HG02642 (cell line): ENCODE measurements at regions not wholly inside any gene's neighbourhood (a gene's known extent, or its start where the extent isn't known, plus 50 kb on each side); places are given as distances from the start of the nearest gene placed in this dataset.
"Not testable (repeated sequence)": the region's sequence is repeated elsewhere in the genome, so short reads cannot be mapped to it uniquely, and the experiment has no call there.

ENCODE experiments used
- ATAC-seq: cut with Tn5 transposase; IDR thresholded peaks from one replicate; pipeline ENCODE4 v1.9.1; 2021; ENCODE audit warnings: mild to moderate bottlenecking; ENCODE audit not compliant: unreplicated experiment, poor library complexity

DNA sequence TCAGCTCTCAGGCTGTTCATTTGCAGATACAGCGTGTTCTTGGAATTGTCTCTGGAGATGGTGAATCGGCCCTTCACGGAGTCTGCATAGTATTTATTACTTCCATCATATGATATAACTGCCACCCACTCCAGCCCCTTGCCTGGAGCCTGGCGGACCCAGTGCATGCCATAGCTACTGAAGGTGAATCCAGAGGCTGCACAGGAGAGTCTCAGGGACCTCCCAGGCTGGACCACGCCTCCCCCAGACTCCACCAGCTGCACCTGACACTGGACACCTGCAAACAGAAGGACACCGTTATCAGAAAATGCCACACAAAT, 808.7 kb downstream of the TMEM121 start:
- not testable (repeated sequence) for ATAC-seq

DNA sequence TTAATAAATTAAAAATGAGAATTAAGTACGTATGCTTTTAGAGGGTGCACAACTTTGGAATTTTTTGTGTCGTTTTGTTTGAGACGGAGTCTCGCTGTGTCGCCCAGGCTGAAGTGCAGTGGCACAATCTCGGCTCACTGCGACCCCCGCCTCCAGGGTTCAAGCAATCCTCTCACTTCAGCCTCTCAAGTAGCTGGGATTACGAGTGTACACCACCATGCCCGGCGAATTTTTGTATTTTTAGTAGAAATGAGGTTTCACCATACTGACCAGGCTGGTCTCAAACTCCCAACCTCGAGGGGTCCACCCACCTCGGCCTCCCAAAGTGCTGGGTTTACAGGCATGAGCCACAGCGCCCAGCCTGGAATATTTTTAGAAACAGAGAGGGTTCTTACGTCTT, 812.4 kb downstream of the TMEM121 start:
- ATAC-seq = not testable (repeated sequence)

DNA sequence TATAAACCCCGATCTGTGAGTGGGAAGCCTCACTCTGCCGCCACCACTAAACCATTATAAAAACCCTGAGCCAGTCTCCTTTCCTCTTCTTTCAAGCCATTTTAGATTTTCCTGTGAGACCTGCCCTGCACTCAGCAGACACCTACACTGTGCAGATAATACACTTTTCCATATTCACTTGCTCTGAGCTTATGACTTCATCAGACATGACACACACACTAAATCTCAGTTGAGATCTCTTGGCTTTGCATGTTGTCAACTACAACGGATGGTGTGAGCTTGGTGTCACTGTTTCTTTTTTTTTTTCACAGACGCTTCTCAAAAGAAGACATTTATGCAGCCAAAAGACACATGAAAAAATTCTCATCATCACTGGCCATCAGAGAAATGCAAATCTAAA, 814.3 kb downstream of the TMEM121 start:
- ATAC-seq = not testable (repeated sequence)

DNA sequence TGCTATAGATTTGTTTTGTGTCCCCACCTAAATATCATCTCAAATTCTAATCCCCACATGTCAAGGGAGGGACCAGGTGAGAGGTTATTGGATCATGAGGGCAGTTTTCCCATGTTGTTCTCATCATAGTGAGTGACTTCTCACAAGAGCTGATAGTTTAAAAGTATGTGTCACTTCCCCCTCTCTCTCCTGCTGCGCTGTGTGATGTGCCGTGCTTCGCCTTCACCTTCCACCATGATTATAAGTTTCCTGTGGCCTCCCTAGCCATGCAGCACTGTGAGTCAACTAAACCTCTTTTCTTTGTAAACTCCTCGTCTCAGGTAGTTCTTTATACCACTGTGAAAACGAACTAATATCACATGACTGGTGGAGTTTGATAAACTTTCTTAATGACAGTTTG, 814.8 kb downstream of the TMEM121 start:
- not testable (repeated sequence) for ATAC-seq

DNA sequence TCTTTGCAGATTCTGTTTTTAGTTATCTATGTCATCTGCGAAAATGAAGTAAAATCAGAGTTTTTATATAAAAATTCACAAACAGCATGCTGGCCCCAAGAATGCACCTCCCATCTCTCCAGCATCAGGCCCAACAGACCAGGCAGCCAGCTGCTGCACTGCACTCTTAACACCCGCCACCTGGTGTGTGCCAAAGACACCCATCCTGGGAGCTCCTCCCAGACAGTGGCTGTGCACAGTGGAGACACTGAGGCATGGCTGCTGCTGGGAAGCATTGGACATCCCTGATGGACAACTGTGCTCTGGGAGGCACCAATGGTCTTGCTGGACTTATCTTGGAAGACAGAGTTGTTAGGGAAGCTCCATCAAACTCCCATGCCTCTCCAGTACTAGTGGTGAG, 817.2 kb downstream of the TMEM121 start:
- ATAC-seq = no peak

DNA sequence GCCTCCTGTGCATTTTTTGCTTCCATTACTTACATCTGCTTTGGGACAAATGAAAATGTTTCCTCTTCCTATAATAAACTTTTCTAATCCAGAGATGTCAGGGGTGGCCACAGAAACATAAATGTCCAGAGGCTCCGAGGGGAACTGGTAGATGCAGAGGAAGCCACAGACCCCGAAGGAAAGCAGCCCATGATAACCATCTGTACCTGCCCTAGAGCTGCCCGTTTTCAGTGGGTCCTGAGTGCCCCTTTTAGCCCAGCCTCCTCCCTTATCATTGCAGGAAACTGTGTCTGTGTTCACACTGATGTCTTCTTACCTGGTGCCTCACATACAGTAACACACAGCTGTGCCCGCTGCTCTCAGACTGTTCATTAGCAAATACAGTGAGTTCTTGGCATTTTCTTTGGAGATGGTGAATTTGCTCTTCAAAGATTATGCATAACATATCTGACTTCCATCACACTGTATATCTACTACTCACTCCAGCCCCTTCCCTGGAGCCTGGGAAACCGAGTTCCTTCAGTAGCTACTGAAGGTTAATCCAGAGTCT, 817.8 kb downstream of the TMEM121 start:
- ATAC-seq = not testable (repeated sequence)

DNA sequence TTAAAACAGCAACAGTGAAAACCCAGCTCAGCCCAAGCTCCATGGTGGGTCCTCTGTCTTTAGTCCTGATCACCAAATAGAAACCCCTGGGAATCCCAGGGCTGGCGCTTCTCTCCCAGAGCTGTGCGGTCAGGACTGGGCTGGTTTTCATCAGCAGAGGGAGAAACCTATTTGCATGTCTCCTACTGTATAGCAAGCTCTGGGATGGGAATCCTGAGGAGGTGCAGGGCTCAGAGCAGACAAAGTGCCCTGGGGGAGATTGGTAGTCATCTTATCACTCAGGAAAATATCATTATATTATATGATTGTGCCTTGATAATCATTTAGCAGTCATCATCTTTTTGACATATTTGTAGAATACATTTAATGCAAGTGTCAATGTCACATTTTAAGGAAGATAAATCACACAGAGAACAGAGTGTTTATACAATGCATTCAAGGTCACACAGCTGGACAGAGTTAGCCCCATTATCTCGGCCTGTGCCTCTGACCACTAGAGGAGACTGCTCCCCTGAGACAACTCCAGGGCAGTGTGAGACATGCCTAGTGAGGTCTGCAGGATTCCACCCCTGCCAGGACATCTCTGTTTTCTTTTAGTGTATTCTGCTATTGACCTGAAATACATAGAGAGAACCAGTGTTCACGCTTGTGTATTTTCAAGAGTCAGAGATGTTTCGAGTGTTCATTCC, 818.6 kb downstream of the TMEM121 start:
- not testable (repeated sequence) for ATAC-seq

DNA sequence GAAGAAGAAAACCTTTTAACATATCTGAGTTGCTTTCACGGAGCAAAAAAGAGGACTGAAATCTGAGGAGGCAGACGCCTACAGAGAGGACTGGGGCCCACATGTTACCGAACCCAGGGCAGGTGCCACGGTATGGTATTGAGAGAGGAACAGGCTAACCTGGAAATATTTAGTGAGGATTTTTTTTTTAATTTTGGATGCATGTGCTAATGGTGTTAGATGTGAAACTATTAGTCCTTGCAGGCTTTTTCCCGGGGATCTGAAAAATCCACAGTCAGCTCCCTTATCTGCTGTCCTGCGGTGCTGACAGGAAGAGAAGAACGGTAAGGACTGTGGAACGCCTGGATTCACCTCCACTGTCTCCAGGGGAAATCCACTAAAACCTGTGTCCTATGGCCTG, 819.7 kb downstream of the TMEM121 start:
- no peak for ATAC-seq

DNA sequence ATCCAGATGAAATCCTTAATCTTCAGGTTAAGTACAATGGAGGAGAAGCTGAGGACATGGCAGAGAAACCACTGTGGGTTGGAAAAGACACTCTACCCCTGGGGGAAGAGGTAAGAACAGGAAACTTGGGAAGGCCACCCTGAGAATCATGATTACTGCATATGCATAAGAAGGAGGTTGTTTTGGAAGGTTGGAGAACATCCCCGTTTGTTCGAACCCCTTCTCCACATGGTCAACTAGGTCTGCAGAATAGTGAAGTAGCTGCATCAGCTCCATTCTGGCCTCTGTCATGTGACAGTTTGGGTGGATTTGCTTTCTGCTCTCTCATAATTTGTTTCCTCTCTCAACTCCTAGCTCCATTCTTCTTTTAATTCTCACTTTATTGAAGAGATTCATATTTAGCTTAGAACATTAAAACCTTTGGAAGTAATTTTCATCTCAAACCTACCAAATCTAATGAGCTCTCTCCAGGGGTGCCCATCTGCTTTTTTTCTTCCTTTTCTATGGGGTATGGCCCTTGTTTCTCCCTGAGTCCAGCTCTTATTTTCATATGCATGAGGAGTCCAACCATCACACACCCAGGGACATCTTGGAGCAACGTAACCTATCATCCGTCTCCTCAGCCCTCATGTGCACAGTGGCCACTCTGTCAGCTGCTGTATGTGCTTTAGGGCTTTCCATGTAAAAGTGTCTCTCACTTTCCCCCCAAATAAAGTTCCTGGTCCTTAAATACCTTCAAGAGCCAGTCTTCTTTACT, 820.3 kb downstream of the TMEM121 start:
- ATAC-seq = no peak

DNA sequence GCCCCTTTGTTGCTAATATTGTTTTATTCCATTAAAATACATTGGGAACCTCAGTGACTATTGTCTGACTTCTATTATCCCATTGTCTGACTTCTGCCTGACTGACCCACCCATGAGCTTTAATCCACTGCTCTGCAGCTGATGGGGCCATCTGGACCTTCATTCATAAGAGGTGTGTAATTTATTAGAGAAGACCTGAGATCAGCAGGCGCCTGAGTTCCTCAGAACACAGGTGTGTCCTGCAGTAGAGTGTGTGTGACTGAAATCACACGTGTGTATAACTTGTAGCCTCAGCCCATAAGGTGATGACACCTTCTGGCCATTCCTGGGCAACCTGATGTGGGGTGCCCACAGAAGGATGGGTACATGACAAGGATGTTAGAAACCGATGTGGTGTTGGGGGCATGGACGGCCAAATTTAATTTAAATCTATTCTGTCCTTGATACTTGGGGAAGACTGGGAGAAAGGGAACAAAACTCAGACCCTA, 821.0 kb downstream of the TMEM121 start:
- ATAC-seq = no peak

DNA sequence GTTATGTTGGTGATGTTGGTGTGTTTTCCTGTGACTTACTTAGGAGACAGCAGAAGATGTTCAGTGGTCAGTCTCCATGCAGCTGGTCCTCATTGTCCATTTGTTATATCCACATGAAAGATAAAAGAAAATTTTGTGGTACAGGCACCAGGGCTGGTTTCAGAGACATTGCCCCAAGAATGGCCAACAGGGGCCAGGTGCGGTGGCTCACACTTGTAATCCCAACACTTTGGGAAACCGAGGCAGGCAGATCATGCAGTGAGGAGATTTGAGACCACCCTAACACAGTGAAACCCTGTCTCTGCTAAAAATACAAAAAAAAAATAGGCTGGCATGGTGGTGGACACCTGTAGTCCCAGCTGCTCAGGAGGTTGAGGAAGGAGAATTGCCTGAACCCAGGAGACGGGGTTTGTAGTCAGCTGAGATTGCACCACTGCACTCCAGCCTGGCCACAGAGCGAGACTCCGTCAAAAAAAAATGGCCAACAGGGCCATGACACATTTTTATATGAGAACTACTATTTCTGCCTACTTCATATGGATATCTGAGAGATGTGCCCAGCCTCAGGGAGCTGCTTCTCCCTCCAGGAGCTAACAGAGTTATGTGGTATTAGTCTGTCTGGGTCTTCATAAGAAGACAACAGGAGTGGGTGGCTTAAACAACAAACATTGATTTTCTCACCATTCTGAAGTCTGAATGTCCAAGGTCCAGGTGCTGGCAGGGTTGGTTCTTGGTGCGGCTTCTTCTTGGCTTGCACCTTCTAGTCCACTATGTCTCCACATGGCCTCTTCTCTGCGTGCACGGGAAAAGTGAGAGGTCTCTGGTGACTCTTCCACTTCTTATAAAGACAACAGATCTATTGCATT, 821.7 kb downstream of the TMEM121 start:
- no peak for ATAC-seq

DNA sequence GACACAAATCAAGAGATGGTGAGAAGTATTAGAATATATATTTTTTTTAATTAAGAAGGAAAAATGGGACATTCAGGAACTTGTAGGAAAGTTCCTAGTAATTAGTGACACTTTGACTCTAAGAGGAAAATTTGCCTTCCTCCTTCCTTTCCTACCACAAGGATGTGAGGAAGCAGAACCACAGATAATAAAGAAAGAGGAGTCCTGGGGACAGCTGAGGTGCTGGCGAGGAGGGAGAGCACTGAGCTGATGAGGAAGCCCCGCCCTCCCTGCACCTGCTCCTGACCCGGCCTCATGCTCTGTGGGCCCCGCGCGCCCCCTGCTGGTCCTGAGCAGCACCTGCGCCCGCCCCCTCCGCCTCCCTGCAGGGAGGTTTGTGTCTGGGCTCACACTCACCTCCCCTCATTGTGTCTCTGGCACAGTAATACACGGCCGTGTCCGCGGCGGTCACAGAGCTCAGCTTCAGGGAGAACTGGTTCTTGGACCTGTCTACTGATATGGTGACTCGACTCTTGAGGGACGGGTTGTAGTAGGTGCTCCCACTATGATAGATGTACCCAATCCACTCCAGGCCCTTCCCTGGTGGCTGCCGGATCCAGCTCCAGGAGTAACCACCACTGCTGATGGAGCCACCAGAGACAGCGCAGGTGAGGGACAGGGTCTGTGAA, 822.6 kb downstream of the TMEM121 start:
- ATAC-seq = not testable (repeated sequence)

DNA sequence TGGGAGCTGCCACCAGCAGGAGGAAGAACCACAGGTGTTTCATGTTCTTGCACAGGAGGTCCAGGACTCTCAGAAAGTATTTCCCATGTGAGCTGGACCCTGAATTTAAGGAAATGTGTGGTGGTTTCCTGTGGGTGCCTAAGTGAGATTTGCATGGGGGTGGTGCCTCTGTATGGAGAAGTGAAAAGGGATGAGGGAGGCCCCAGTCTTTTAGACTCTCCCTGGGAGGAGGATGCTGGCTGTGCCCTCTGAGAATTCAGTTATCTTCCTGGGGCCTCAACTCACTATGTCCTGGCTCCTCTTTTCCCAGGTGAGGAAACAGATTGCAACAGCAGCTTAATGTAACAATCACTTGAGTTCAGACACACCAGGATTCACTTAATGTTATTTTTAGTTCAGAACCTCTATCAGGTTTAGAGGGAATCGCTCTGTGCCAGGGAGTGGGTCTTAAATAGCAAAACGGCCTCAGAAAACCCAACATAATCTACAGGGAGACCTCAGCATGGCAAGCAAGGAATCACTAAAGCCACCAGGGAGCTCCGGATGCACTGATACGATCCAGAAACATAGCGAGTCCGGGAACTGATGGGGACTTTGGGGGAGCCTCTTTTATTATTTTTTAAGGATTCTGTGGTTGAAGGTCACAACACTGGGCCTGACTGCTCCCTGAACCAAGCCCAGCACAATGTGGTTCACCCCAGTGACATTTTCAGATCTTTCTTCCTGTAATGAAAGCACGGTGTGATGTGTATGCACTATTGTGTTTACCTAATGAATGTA, 823.5 kb downstream of the TMEM121 start:
- ATAC-seq = not testable (repeated sequence)

DNA sequence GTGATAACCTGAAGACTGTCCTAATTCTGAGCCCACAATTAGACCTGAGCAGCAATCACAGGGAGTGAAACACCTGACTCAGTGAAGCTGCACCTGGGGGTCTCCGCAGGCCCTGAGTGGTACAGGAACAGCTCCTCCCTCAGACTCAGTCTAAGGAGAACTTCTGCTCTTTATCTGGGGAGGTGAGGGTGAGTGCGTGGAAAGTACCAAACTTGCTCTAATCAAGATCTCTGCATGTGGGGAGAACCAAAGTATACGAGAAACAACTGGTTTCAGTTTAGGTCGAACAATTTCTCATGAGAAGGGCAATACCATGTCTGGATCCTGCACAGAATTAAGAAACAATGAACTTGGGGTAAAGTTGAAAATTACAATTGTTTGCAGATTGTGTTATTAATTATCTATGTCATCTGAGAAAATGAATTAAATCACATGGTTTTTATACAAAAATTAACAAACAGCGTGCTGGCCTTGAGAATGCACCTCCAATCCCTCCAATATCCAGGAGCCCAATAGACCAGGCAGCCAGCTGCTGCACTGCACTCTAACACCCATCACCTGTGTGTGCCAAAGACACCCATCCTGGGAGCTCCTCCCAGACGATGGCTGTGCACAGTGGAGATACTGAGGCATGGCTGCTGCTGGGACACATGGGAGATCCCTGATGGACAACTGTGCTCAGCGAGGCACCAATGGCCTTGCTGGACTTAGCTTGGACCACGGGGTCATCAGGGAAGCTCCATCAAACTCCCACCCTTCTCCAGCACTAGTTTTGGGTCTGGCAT, 828.8 kb downstream of the TMEM121 start:
- not testable (repeated sequence) for ATAC-seq

DNA sequence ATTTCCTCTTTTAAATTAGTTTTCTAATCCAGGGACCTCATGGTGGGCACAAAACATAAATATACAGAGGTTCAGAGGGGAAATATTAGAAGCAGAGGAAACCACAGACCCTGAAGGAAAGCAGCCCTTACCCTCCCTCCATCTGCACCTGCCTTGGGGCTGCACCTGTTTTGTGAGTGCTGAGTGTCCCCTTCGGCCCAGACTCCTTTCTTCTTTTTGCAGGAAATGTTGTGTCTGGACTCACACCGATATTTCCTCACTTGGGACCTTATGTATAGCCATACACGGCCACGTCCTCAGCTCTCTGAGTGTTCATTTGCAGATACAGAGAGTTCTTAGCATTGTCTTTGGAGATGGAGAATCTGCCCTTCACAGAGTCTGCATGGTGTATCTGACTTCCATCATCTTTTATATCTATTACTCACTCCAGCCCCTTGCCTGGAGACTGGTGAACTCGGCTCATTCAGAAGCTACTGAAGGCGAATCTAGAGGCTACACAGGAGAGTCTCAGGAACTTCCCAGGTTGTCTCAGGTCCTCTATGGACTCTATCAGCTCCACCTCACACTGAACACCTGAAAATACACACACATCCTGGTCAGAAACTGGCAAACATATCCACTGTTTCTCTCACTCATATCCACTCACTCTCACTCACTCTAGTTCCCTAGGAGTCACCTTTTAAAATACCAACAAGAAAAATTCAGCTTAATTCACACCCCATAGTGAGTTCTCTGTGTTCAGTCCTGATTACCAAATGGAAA, 829.7 kb downstream of the TMEM121 start:
- not testable (repeated sequence) for ATAC-seq

DNA sequence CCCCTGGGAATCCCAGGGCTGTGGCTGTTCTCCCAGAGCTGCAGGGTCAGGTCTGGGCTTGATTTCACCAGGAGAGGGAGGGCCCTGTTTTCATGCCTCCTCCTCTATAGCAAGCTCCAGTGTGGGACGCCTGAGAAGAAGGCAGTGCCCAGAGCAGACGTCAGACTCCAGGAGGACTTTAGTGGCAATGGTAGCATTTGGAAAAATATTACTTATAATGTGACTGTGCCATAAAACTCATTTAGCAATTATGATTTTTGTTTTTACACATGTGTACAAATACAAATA, 830.2 kb downstream of the TMEM121 start:
- not testable (repeated sequence) for ATAC-seq

DNA sequence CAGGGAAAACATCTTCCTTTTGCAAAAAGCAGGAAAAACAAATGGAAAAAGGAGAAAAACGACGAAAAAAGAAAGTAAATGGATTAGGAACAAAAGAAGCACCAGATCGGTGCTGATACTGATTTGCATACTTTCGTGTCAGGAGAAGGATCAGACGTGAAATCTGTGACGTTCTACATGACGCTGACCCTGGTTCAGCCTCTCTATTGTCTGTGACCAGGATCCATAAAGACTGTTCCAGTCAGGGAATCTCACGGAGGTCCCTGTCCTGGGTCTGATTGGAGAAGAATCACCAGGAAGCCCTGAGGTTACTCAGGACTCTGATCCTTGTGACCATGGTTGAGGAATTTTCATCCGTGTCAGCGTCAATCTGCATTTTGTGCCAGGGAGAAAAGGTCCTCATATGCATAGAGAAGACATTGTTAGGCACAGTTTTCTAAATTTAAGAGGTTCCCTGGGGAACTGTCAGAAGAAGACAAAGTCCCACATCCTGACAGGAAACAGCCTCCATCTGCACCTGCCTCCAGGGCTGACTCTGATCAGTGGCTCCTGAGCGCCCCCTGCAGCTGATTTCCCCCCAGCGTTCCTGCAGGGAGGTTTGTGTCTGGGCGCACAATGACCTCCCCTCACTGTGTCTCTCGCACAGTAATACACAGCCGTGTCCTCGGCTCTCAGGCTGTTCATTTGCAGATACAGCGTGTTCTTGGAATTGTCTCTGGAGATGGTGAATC, 832.9 kb downstream of the TMEM121 start:
- not testable (repeated sequence) for ATAC-seq
